HG02870 (cell line): ENCODE measurements at regions not wholly inside any gene's neighbourhood (a gene's known extent, or its start where the extent isn't known, plus 50 kb on each side); places are given as distances from the start of the nearest gene placed in this dataset.
"Not testable (repeated sequence)": the region's sequence is repeated elsewhere in the genome, so short reads cannot be mapped to it uniquely, and the experiment has no call there.

Experiments
- ATAC-seq: cut with Tn5 transposase; IDR thresholded peaks from one replicate; pipeline ENCODE4 v1.9.1; 2021; ENCODE audit warnings: mild to moderate bottlenecking, moderate library complexity; ENCODE audit not compliant: unreplicated experiment

DNA sequence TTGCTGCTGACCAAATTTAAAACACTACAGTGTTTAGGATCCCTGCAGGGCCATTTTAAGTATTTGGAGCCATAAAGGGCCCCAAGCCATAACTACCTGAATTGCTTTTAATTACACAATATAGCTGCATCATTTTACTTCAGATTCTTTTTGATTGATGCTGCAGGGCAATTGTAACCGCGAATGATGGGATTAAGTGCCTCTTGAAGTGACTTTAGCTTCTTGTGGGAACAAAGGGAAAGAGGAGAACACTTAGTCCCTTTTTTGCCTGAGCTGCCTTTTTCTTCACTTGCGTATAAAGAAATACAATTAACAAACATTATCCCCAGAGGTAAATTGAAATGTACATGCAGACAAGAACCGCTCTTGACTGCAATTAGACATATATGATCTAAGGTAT lies 228.5 kb downstream of the ZIC5 start:
- no peak for ATAC-seq

DNA sequence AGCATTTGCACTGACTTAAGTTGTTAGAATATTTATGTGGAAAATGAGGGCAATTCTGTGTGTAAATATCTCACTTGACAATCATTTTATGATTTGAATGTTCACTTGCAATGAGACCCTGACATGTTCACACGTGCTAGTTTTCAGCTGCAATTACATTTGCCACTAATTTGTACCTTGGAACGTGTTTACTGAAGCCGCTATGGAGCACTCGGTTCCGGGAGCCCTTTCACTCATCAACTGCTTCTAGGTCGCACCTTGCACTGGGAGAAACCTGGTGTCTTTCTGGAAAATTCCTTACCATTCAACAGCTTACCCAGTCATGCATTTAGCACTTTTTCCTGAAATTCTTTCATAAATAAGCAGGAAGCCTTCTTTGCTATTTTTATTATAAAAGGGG lies 229.6 kb downstream of the ZIC5 start:
- no peak for ATAC-seq

DNA sequence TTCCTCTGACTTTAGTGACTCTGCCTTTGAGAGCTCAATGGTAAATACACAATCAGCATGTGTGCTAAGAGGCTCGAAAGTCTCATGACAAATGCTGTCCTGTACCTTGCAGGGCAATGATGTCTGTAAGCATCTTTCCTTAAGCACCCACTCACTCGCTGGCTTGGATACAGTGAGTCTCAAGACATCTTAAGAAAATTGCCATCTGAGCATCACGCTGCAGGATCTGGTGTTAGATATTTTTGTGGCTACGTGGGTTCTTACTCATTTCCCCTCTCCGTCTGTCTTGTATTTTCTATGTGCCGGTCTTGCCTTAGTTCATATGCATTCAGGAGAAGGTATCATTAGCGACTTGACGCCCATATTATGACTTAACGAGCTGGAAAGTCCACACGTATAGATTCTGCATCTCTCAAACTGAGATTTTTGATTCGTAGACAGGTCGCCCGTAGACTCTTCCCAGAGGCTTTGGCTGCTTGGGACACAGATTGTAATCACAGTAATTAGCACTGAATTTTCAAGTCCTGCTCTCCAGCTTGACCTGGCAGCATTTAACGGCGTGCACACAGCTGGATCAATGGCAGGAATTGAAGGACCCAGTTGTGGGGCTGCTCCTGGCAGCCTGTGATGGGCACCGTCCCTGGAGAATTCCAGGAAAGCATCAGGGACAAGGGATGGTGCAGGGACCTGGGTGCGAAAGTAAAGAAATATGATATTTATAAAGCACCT lies 231.2 kb downstream of the ZIC5 start:
- ATAC-seq, result no peak

DNA sequence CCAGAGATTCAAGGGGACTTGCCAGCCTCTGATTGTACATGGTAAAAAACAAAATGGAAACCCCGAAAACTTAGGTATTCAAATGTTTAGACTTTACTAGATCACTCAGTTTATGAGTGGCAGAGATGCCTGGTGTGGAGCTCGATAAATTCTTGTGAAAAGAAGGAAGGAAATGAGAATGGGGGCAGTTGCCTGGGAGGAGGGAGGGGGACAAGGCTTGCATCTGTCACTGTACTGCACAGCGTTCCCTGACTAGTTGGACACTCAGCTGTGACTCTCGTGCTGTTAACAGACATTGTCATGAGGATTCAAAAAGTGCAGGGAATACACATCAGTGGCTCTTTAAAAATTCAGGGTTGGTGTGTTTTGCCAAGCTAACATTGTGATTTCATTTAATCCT lies 232.9 kb downstream of the ZIC5 start:
- ATAC-seq, result no peak

DNA sequence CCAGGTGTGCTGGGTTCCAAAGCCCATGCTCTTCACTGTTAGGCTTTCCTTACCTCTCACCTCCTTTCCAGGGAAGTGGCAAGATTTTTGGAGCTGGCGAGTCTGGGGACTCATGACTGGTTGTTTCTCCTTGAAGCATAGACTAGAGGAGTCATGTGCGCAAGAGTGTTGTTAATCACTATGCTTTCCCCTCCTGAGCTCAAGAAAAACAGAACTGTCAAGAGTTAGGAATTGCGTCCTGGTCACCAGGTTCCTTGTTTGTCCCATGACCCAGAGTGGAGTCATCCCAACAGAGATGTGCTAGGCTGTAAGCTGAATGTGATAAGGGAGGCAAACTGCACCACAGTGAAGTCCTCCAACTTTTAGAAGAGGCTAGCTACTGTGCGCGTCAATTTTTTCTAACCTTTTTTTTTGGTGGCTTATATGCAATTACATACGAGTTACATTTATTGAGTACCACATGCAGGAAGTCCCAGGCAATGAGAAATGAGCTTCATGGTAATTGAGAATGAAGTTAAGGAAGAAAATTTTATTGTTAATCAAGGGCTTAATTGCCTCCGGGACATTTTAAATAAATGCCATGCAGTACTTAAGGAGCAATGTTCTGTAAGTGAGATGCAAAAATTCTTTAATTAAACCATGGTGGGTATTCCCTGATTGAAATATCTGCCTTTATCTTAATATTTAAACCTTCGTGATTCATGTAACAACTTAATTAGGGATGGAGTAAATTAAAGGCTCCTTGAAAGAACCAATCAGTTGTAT lies 233.9 kb downstream of the ZIC5 start:
- ATAC-seq, result no peak

DNA sequence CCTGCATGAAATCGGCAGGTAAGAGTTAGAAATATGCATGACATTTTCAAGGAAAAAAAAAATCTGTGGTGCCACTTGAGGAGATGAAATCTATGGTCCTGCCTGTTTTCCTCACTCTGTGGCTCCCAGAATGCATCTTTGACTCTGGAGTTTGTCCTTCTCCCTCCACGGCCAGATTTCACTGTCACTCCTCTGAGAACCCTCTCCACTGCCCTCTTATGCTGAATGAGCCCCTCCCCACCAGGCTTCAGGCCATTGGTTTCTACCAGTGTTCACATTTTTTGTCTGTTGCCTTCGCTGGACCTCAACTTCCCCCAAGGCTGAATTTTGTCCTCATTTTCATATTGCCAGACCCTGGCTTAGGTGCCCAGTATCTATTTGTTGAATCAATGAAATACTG lies 235.0 kb downstream of the ZIC5 start:
- no peak for ATAC-seq

DNA sequence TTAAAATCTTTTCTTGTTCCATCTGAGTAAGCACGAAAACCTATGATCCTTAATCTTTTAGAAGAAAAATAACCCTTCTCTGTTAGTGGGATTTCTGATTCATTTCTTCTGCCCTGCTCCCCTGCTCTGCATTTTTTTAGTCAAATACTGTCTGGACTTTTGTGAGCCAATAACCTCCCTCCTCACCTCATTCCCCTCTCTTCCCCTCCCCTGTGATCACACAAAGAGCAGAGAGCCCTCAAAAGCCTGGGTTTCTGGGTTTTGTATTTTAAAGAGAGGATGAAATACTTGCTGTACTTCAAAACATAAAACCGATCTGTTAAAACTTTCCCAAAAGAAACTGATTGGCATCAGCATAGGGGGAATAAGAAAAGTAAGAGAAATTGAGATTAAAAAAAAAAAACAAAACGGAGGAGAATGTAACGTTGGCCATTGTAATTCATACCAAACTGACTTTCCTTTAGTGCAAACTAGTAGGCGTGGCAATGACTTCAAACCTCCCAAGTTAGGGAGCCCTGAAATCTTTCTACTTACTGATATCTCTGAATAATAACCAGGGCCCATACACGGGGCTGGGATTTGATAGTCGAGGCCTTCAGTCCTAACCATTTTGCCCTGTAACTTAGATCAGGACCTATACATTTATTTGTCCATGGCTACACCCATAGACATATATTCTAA lies 232.9 kb downstream of the TM9SF2 start:
- no peak for ATAC-seq

DNA sequence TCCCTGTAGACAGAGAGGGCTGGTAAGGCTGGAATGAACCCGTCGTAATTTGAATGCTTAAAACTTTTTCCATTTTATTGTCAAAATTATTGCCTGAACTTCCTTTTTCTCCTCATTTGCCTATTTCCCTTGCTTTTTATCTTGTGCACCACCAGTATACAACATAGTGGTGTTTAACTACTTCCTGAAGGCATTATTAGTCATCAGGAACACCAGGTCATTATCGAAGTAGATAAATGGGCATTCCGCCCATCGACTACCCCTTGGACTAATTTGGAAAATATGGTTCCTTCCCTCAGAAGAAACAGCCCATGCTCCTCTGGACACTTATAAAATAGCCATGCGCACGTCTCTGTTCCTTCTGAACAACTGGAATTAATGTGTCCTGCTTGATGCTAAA lies 232.1 kb downstream of the TM9SF2 start:
- ATAC-seq, result no peak

DNA sequence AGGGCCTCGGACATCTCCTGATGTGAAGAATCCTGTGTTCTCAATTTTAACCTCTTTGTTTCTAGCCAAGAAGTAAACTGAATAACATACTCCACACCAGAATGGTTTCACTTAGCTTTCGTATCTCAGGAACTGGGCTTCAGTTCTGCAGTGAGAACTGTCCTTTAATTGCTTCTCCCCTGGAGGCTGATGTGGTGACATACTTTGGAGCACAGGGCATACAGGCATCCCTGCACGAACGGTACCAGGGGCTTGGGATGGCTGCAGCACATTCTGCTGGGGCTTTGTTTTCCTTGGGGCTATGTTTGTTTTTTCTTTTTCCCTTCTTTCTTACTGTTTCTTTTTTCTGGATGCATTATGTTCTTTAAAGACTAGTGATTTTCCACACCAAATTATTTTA lies 230.5 kb downstream of the TM9SF2 start:
- no peak for ATAC-seq

DNA sequence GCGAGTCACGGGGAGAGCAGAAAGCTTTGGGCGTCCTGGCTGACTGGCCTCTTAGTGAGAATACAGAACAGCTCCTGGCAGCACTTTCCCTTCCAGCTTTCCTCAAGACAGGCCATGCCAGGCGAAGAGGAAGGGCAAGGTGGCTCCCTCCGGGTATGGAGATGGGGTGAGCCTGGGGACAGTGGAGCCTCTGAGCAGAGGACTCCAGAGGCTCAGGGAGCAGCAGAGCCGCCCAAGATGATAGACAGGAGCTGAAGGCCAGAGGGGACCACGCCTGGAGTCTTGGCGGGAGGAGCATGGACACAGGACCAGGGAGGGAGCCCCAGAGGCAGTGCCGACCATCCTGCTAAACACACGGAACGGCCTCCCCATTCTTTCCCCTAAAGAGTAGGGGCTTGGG lies 229.1 kb downstream of the TM9SF2 start:
- no peak for ATAC-seq

DNA sequence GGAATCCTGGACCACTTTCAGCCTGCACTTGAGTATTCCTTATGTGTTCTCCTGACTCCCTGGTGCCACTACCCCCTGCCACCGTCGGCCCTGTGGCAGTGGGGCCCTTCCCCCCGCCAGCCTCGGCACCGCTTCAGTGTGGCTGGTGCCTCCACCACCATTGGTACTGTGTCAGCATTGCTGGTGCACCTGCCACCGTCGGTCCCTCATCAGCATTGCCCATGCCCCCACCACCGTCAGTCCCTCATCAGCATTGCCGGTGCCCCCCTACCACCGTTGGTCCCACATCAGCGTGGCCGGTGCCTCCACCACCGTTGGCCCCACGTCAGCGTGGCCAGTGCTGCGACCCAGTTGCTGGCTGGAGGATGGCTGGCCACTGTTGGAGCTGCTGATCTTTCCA lies 228.5 kb downstream of the TM9SF2 start:
- ATAC-seq, result no peak

DNA sequence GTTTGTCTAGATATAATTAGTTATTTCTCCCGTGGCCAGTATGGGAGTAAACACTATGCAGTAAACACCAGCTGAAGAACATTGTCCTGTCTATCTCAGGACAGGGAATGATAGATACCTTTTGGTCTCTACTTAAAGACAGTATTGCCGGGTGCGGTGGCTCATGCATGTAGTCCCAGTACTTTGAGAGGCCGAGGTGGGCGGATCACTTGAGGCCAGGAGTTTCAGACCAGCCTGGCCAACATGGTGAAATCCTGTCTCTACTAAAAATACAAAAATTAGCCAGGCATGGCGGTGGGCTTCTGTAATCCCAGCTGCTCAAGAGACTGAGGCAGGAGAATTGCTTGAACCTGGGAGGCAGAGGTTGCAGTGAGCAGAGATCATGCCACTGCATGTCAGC lies 226.4 kb downstream of the TM9SF2 start:
- ATAC-seq, result not testable (repeated sequence)

DNA sequence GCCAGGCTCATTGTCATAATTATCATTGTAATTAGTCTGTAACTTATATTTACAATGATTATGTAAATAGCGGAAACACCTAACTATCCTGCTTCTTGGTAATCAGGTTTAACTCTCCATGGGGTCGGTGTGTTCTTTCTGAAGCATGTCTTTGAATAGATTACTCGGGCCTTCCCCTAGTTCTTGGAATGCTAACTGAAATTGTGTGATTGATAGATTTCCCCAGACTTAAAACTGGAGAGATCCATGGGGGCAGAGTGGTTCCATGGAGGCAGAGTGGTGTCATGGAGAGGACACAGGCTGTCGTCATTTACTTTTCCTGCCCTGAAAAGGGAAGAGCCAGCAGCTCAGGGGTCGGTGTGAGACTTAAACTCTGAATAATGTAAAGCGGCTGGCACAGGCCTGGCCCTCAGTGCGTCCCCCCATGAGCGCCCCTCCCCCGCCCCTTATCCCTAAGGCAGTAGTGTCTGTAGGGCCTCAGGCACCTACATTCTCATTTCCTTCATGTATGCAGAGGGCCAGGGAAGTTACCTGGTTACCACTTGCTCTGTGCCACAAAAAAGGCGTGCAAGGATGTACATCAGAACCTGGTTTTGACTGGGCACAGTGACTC lies 225.1 kb downstream of the TM9SF2 start:
- no peak for ATAC-seq

DNA sequence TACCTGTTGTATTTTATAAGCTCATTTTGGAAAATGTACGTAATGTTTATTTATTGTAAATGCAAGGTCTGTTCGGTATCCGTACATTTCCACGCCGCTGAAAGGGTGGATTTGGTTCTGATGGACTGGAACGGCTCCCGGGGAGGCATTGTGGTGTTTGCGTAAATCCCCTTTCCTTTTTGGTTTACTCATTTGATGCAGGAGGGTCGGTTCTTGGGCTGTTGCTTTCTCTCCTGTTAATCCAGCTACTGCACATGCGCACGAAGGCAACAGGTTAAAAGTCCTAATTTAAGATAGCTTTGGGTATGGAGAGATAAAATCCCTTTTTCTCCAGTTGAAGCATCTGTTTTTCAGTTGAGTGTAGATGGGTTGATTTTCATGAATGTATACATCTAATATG lies 224.4 kb downstream of the TM9SF2 start:
- no peak for ATAC-seq

DNA sequence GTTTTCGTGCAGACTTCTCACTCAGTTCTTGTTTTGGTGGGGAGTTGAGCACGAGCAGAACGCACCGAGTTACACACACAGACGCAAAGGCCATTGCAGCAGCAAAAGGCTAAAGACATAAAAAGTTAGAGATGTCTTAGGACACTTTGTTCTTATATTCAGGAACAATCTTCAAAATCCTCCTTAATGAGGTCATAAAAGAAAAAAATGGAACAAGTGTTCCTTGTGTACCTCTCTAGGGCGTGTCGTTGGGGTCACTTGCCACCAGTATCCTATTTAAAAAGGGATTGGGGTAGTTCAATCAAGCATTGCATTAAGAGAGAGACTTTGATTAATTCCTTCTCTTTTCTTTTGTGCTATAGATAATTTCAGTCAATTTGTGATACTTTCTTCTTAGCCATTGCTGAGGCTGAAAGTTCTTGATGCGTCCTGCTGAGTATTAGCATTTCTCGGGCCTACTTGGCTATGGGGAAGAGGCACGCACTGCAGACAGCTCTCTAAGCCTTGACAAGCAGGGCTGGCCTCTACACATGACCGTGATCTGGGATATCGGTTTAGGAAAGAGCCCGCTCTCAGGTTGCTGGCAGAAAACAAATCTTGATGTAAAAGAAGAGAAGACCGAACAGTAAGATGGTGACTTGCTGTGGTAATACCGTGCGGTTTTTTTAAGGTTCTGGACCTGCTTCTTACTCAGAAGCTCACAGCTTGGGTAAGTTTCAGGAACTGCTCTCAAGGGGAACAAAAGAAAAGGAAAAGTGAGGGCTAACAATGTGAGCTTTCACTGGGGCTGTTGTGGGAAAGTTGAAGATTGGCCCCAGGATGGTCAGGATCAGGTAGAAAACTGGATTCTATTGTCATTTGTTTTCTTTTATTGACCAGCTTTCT lies 223.6 kb downstream of the TM9SF2 start:
- peak; percentile 59 for ATAC-seq

DNA sequence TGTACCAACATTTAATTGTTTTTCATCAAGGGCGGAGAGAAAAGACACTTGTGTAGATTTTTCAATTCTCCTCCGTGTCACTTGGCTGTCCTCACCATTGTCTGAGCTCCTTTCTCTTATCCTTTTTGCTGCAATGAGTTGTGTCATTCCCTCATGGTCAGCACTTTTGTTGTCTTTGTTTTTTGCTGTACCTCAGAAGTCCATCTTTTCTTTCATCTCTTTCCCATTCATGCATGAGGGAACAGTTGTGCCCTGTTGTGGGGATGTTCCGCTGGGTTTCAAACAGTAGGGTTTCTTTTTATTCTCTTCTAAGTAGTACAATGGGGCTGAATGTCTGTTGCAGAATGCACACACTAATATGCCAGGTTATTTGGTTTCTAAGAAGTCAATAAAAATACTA lies 222.6 kb downstream of the TM9SF2 start:
- ATAC-seq, result no peak

DNA sequence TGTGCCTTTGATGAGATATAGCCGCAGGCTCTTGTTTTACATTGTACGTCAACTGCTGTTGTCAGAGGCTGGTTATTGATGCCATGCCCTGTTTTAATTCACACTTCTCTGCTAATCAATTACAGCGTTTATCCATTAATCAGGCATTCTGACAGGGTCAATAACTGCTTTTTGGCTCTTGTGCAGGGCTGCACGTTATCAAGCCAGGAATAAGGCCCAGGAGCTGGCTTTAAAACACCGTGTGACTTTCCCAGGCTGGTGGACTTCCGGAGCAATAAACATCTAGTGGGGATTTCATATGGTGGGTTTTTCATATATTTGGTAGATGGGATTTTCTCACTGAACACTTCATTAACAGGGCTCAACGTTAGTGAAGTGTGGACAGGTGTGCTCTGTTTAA lies 221.7 kb downstream of the TM9SF2 start:
- ATAC-seq, result no peak

DNA sequence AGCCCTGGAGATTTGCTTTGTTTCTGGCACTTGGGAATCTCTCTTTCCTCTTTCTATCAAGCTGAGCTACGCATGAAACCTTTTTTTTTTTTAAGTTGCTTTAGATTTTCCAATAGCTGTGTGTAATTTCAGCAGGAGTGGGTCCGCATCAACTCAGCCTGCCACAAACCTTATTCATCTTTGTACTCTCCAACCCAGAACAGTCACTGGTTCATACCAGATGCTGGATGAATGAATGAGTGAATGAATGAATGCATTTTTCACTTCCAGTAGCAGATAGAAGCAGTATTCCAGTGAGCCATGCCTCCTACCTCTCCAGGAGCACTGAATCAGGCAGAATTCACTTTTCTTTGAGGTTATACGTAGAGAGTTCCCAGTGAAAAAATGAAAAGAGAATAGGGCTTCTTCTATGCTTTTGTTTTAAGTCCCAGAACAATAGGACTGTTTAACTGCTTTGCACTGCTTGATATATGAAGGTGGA lies 221.1 kb downstream of the TM9SF2 start:
- ATAC-seq, result no peak

DNA sequence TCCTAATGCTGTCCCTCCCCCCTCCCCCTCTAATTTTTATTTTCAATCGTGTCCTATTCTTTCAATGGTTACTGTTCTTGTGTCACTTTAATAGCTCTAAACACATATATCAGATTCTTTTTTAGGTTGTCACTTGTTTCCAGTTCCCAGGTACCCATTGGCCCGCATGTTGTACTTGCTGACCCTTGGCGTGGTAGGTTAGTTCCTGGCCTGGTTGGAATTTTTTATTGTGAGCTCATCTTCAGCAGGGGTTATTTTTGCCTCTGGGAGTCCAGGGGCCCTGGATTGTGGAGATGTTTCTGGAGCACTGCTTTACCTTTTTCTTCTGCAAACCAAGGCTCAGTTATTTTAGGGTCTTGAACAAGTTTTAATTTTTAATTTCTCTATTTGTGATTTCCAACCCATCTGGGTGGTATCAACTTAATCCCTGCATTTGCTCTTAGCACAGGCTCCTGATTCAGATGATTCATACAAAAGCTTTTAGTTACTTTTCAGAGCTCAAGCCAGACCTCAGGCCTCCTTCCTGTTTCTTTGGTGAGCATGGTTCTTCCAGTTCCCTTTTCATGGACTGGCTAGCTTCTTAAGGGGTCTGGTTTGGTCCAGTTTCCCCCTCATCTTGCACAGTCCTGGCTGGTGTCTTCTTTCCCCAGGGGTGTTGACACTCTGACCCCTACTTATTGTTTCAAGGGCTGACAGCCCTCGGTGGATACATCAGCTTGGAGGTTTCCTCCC lies 220.5 kb downstream of the TM9SF2 start:
- peak; percentile 50 for ATAC-seq
